Left lung (tissue), 4 donors: ENCODE measurements at regions not wholly inside any gene's neighbourhood (a gene's known extent, or its start where the extent isn't known, plus 50 kb on each side); places are given as distances from the start of the nearest gene placed in this dataset.

Experiments used
- ATAC-seq: fragments of 200-7000 bp; cut with Tn5 transposase; one replicate; pipeline ENCODE4 v1.9.1; 2020; ENCODE audit warnings: moderate library complexity
- DNase-seq, 4 donors: peaks; one replicate each; pipeline ENCODE4 v3.0.0-alpha.2; 2013 to 2020
- H3K27ac ChIP-seq, 2 donors: fragments of 200-600 bp; sonication (generic) in 1 of 2; one replicate each; pipeline versions ENCODE4 v1.5.0 to v1.8.0; 2020 to 2021
- H3K27me3 ChIP-seq, 2 donors: fragments of 200-600 bp; sonication (generic) in 1 of 2; one replicate each; pipeline versions ENCODE4 v1.5.0 to v1.8.0; 2020 to 2021
- H3K36me3 ChIP-seq, 2 donors: fragments of 200-600 bp; sonication (generic) in 1 of 2; one replicate each; pipeline versions ENCODE4 v1.5.0 to v1.8.0; 2020 to 2021
- H3K4me1 ChIP-seq, 2 donors: fragments of 200-600 bp; one replicate each; pipeline ENCODE4 v1.8.0; 2021
- H3K4me3 ChIP-seq, 2 donors: fragments of 200-600 bp; sonication (generic) in 1 of 2; one replicate each; pipeline versions ENCODE4 v1.5.0 to v1.8.0; 2020 to 2021; ENCODE audit warnings: mild to moderate bottlenecking in 1 of 2
- H3K9me3 ChIP-seq, 2 donors: fragments of 200-600 bp; sonication (generic) in 1 of 2; one replicate each; pipeline versions ENCODE4 v1.5.0 to v1.8.0; 2020 to 2021
- intact Hi-C, 2 donors: fragments of 100-400 bp; cut with DNase I; formaldehyde crosslinking; loops; one replicate each; pipeline versions ENCODE4 v1.11.2 to v1.14.2; 2022
- TF ChIP-seq, protein P1 (sequence below), 2 donors: fragments of 200-600 bp; sonication (generic) in 1 of 2; IDR thresholded peaks; one replicate each; pipeline versions ENCODE4 v1.5.0 to v1.8.0; 2021; ENCODE audit warnings: antibody characterized with exemption in 2 of 2
- donor health status: DM: no; HTN: yes; CAD: no.
- donor health status: DM: no; HTN: no; CAD: no.

DNA sequence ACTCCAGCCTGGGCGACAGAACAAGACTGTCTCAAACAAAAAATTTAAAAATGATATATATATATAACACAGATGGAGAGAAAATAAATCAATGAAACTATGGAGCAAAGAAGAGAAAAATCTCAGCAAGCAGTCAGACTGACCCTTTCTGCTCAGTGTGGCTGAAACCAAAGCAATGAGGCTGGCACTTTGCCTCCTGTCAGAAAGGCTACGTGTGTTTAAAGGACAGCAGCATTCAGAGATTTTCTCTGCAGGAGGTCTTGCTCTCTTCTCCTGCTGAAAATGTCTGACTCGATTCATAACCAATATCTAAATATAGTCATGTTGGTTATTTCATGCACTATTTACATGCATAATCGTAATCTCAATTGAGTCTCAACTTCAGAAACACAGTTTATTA is 527.0 kb upstream of the JARID2 start:
- no peaks in the 10 kb centered on the region for H3K9me3 ChIP-seq
- H3K27ac ChIP-seq, result no peak overlapping the region
- DNase-seq, result no peak
- H3K36me3 ChIP-seq, result no peaks in the 10 kb centered on the region
- peaks cover 0 to 32% of the 10 kb centered on the region in 2 donors for H3K4me1 ChIP-seq
- ATAC-seq, result no peak
- TF ChIP-seq, protein P1, sequence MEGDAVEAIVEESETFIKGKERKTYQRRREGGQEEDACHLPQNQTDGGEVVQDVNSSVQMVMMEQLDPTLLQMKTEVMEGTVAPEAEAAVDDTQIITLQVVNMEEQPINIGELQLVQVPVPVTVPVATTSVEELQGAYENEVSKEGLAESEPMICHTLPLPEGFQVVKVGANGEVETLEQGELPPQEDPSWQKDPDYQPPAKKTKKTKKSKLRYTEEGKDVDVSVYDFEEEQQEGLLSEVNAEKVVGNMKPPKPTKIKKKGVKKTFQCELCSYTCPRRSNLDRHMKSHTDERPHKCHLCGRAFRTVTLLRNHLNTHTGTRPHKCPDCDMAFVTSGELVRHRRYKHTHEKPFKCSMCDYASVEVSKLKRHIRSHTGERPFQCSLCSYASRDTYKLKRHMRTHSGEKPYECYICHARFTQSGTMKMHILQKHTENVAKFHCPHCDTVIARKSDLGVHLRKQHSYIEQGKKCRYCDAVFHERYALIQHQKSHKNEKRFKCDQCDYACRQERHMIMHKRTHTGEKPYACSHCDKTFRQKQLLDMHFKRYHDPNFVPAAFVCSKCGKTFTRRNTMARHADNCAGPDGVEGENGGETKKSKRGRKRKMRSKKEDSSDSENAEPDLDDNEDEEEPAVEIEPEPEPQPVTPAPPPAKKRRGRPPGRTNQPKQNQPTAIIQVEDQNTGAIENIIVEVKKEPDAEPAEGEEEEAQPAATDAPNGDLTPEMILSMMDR (IDR thresholded peaks at IDR 0.05), result no peak
- H3K4me3 ChIP-seq, result no peak overlapping the region
- intact Hi-C loops, result no loop called here
- H3K27me3 ChIP-seq, result no peaks in the 10 kb centered on the region

DNA sequence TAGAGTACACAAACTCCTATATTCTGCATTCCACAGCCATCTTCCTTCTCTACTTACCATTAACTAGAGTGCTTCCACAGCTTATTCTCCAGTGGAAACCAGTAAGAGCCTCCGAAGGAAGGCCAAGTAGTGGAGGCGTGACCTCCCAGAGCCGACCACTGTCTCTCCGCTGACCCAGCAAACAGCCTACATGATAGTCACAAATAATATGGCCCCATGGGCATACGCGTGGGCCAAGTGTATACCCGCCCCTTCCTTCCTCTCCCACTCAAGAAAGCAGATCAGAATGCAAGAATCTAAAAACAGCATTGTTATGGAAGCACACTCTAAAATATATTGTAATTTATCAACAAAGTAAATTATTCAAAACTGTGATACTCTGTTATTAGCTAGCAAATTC is 526.6 kb upstream of the JARID2 start:
- H3K27ac ChIP-seq, result no peak overlapping the region
- peaks cover 0 to 32% of the 10 kb centered on the region in 2 donors for H3K4me1 ChIP-seq
- no peak for DNase-seq
- H3K27me3 ChIP-seq, result no peaks in the 10 kb centered on the region
- no peaks in the 10 kb centered on the region for H3K9me3 ChIP-seq
- intact Hi-C loops, result no loop called here
- TF ChIP-seq, protein P1 (IDR thresholded peaks at IDR 0.05), result no peak
- H3K4me3 ChIP-seq, result no peak overlapping the region
- no peak for ATAC-seq
- H3K36me3 ChIP-seq, result no peaks in the 10 kb centered on the region

DNA sequence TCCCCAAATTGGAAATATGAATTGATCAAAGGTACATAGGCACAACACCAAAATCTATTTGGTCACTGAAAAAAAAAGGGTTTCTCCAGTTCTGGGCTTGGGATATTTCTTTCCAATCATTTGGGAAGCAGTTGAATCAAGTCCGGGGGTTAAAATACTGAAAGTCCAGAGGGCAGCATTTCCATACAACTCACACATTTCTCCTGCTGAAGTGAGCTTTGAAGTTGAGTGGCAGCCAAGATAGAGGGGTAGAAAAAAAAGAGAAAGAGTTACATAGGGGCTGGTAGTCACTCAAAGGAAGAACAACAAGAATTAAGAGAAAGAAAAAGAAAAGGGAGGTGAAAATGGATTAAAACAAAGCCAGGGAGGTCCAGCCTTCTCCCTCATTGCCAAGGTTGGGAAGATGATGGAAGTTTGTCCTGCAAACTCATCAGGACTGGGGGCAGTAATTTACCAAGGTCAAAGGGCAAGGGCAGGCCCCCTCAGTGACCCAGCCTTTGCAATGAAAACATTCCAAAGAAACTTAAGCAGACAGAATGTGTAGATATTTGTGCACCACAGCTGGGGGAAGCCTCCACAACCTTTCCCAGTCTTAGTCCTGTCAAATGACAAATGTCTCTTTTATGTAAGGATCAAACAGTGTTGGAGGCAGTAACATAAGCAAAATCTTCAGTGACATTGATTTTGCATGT is 525.3 kb upstream of the JARID2 start:
- TF ChIP-seq, protein P1 (IDR thresholded peaks at IDR 0.05), result no peak
- H3K4me3 ChIP-seq, result no peak overlapping the region
- no peak for ATAC-seq
- intact Hi-C loops, result no loop called here
- H3K9me3 ChIP-seq, result no peaks in the 10 kb centered on the region
- DNase-seq, result no peak
- H3K27me3 ChIP-seq, result no peaks in the 10 kb centered on the region
- H3K4me1 ChIP-seq, result peaks cover 0 to 32% of the 10 kb centered on the region in 2 donors
- H3K27ac ChIP-seq, result peak overlapping the region; percentile 5 to 83
- no peaks in the 10 kb centered on the region for H3K36me3 ChIP-seq

DNA sequence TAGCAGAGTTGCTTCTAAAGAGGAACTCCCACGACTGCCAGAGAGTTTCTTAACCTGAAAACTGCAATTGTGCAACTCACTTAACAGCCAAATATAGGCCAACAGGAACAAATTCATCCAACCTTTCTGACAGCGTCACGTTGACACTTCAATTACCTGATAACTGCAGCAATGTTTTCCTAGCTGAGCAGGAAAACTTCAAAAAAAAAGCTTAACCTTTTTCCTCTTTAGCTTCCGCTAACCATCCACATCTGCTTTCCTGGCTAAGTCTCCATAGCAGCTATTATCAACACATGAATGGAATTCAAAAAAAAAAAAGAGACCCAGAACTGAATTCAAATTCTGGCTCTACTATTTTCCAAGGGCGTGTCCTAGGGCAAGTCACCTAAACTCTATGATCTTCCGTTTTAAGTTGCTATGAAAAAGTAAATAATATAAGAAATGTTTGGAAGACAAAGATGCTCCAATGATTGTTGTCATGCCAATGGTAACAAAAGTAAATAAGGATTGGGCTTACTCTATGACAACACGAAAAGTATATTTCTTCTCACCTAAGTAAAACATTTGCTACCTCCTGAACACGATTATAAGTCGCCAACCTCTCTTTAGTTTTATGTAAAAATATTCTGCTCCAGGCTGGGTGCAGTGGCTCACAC is 524.6 kb upstream of the JARID2 start:
- intact Hi-C loops, result no loop called here
- Histone ChIP-seq H3K27me3 (no peaks in the 10 kb centered on the region), H3K4me1 (peaks cover 0 to 32% of the 10 kb centered on the region in 2 donors), H3K4me3 (no peak overlapping the region), H3K27ac (peak overlapping the region in 1 of 2 donors; percentile 83), H3K9me3 (no peaks in the 10 kb centered on the region), H3K36me3 (no peaks in the 10 kb centered on the region)
- DNase-seq (peak in 1 of 4 donors; percentile 68), ATAC-seq (peak; percentile 81)
- TF ChIP-seq, protein P1 (IDR thresholded peaks at IDR 0.05), result no peak

DNA sequence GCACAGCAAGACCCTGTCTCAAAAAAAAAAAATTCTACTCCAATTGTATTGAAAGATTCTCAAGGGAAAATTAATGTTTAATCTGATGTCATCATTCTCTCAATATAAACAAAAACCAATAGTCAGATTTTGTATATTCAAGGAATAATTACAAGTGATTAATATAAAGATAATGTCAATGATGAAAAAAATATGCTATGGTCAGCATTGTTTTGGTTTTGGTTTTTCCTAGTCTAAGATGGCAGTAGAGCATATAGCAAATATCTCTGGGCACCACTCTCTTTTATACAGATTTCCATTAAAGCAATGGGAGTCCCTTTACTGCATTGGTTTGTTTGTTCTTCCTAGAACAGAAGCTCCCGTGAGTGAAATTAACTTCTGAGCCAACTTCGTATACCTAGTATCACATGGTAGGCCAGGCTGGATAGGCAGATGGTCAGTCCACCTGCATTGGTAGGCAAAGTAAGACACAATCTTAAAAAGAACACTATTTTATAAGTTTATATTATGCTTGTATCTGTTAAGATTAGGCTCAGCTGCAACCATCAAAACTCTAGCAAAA is 523.8 kb upstream of the JARID2 start:
- ATAC-seq, result no peak
- Histone ChIP-seq H3K27ac (peak overlapping the region in 1 of 2 donors; percentile 83), H3K9me3 (no peaks in the 10 kb centered on the region), H3K36me3 (no peaks in the 10 kb centered on the region), H3K4me3 (no peak overlapping the region), H3K4me1 (peaks cover 0 to 31% of the 10 kb centered on the region in 2 donors), H3K27me3 (no peaks in the 10 kb centered on the region)
- TF ChIP-seq, protein P1 (IDR thresholded peaks at IDR 0.05), result no peak
- no peak for DNase-seq
- intact Hi-C loops, result no loop called here
